ENCODE measurements at regions not wholly inside any gene's neighbourhood (a gene's known extent, or its start where the extent isn't known, plus 50 kb on each side); places are given as distances from the start of the nearest gene placed in this dataset.

DNA sequence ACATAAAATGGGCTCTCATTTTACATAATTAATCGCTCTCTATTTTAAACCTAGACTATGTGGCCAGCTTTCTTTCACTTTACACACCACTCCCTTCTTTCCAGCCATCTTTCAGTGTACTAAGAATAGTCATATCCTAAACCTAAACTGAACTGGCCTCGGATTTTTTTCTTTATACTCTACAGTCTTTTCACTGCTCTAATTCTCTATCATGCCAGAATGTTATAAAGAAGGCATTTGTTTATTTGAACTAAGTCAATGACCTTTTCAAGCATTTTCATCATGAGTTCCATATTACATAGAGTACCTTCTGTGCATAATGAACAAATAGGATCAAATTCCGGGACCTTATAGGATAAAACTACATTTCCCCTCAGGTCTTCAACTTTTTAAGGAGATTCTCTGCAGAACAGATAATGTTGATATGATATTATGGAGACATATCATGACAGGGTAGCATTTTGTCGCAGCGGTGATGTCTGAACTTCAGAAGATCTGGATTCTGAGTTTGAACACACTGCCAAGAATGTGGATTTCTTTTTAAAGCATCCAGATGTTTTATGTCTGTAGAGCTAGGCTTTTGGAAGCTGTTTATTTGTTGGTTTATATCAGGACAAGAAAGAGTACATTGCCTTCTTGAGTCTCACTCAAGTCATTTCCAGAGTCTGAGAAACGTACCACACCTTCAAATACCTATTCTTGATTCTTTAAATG lies 1047.3 kb downstream of the MCTP2 start:
- no peak for DNase-seq (ENCODE audit: low spot score)
- in situ Hi-C loops (cut with HindIII; ENCODE audit: low sequenced_read_pairs): no loop called here

DNA sequence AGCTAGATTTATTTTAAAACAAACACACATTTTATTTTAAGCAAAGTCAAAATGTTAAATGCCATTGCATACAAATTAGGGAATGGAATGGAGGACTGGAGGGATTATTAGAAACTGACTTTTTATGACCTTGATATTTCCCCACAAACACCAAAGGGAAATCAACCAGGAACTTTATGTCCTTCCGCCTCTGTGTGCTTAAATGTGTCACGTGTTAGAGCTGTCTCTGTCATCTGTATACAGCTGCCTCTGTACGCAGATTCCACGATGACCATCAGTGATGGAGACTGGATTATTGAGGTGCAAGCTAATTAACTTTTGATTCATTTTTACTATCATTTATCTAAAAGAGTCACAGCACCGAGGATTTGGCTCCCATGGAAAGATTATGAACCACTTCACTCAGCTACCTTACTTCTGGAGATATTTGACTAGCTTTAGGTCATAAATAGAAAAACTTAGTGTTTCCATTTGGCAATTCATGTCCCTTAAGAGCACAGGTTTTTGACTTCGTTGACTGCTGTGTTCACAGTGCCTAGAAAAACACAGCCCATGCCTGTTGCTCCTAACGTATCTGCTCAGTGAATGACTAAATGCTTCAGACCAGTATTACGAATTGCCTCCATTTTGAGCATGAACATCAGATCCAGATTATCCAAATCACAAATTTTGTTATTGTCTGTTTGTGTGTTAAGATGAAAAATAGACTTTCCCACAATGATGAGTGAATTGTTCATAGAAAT lies 1048.1 kb downstream of the MCTP2 start:
- no peak for DNase-seq (ENCODE audit: low spot score)
- in situ Hi-C loops (cut with HindIII; ENCODE audit: low sequenced_read_pairs): no loop called here

DNA sequence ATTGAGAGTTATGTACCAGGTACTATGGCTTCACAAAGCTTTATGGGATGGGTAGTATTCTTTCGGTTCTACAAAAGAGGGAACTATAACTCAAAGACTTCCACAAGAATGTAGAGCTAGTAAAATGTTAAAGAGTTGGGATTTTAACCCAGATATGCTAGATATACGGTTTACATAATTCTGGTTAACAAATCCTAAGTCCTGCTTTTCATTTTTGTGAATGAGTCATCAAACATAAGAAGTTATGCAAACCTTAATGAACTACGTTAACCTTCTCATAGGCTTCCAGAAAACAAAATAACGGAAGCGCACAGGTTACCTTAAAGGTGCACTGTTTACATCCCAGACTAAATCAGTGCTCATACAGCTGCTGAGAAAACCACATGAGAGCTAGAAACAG lies 1049.3 kb downstream of the MCTP2 start:
- in situ Hi-C loops (cut with HindIII; ENCODE audit: low sequenced_read_pairs): no loop called here
- DNase-seq (ENCODE audit: low spot score): no peak

DNA sequence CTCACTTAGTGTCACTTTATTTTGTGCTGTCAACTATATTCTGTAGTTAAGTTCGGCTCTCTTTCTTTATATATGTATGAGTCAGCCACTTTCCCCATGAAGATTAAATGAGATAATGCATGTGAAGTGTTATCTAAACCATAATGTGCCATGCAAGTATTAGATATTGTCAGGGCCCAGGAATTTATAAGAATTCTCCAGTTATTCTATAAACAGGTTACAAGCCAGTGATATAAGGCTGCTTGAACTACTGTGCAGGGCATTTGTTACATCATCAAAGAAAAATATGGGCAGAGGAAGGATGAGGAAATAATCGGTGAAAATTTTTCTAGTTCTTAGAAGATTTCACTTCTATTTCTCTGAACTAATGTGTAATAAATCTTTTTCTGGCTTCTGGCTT lies 1049.0 kb upstream of the NR2F2 start:
- in situ Hi-C loops (cut with HindIII; ENCODE audit: low sequenced_read_pairs): no loop called here
- DNase-seq (ENCODE audit: low spot score): no peak

- in situ Hi-C loops (cut with HindIII; ENCODE audit: low sequenced_read_pairs): no loop called here
- no peak for DNase-seq (ENCODE audit: low spot score)
These were observed 1046.0 kb upstream of the NR2F2 start for GRCh38 chr15:95284492-95284891.

DNA sequence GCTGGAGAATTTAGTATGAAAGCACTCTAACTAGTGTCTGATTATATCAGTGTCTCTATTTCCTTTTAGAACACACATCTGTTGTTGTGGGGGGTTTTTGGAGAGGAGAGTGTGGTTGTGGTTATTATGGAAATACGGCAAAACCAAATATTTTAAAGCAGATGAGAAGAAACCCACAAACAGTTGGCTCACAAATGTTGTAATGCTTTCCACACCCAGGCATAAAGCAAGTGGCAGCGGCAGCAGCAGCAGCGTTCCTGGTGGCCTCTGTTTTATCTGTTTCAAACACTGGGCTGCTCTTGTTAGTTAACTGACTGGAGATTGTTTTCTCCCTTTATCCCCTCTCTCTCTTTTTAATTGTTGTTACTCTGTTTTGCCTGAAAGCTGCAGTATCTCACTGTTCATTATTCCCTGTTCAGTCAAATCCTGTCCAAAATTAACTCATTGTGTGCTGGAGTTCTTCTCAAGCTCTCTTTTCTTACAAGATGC lies 1045.5 kb upstream of the NR2F2 start:
- DNase-seq (ENCODE audit: low spot score): no peak
- in situ Hi-C loops (cut with HindIII; ENCODE audit: low sequenced_read_pairs): no loop called here

DNA sequence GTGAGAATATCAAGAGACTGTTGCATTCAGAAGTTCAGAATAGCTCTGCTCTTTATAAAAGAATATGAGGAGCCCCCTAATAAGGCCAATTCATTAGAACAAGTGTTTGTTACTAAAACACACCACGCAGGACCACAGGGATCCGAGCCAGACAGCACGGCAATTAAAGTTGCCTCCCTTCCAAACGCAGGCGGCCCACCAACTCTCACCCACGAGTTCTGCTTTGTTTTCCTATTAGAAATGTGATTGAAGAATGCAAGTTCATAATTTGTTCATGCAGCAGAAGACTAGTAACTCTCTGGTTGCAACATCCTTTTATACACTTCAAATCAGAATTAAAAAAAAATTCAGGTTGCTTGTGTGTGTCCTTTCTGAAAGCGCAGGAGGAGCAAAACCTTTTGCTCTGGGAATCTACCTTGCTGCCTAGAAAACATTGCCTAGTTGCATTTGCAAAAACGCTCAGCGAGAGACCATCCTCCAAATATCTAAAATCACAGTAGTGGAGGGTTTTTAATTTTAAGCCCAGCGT lies 1044.1 kb upstream of the NR2F2 start:
- DNase-seq (ENCODE audit: low spot score): no peak
- in situ Hi-C loops (cut with HindIII; ENCODE audit: low sequenced_read_pairs): no loop called here

DNA sequence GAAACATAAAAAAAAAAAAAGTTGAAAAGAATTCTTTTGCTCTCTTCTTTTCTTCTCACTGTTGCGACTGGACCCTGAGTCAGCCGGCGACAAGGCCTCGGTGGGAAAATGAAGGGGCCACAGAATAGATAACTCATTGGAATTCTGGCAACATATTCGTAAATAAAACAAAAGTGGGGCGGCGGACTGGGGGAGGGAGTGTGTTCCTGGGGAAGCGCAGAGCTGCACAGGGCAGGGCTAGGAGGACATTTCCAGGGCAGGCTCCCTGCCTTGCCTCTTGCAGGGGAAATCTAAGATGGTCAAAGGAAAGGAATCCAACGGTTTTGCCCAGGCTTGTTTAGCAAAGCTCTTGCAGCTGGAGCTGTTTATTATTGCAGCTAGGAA lies 1042.8 kb upstream of the NR2F2 start:
- in situ Hi-C loops (cut with HindIII; ENCODE audit: low sequenced_read_pairs): no loop called here
- DNase-seq (ENCODE audit: low spot score): no peak

- in situ Hi-C loops (cut with HindIII; ENCODE audit: low sequenced_read_pairs): no loop called here
These were observed 1041.9 kb upstream of the NR2F2 start for GRCh38 chr15:95288626-95289025.

DNA sequence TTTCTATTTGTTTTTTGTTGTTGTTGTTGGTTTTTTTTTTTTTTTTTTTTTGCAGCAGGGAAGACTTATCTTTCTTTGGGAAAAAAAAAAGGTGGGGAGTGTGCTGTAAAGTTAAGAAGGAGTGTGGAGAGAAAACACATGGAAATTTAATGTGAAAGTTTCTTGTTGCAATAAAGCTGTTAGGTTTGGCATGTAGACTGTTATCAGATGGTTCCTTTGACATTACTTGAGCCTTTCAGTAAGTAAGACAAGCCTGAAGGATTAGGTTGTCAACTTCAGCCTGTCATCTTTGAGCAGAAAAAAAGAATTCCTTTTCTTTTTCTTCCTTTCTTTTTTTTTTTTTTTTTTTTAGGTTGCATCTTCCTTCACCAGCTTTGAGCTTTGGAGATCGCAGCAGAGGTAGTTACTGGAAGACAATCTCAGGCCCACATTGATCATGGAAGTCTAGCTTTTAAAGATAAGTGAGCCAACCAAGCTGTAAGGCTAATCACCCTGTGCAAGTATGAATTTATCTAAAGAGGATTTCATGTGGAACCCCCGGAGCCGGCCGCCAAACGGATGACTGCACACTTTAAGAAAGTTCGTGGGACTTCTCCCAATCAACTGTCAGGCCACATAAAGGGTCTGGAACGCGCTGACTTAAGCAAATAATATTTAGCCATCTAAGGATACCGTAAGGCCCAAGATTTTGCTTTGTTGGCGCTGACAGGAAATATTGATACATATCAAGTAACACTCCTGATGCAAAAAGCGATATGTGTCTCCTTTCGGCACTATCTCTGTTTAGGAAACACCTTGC lies 1040.1 kb upstream of the NR2F2 start:
- in situ Hi-C loops (cut with HindIII; ENCODE audit: low sequenced_read_pairs): no loop called here
- no peak for DNase-seq (ENCODE audit: low spot score)

More at GRCh38 chr15:95288626-95289025, 1041.9 kb upstream of the NR2F2 start:
- DNase-seq (ENCODE audit: low spot score): no peak

- in situ Hi-C loops (cut with HindIII; ENCODE audit: low sequenced_read_pairs): no loop called here
- peak; percentile 42 for DNase-seq (ENCODE audit: low spot score)
These were observed 1038.5 kb upstream of the NR2F2 start for GRCh38 chr15:95291898-95292472.

- no peak for DNase-seq (ENCODE audit: low spot score)
- in situ Hi-C loops (cut with HindIII; ENCODE audit: low sequenced_read_pairs): no loop called here
These were observed 1037.6 kb upstream of the NR2F2 start for GRCh38 chr15:95292785-95293450.

DNA sequence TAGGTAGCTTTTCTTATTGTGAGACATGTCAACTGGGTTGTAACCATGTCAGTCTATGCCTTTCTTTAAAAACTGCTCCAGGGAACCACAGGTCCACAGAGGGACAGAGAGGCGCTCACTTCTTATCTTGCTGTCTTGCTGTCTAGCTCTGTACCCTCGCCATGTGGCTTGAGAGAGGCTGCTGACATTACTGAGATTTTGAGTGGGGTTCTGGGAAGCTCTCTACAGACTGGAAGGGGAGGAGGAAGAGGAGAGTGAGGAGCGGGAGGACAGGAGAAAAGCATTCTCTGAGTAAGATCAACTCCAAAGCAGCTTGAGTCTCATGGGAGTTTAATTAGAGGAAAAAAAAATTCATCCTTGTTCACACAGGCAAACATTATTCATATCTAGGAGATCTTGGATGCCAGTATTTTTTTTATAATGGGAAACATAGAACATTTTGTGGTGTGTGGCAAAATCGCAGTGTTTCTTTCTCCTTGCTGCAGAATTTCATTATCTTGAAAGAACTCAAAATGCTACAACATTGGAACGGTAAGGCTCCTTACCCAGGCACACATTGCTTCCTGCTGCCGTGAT lies 1037.0 kb upstream of the NR2F2 start:
- in situ Hi-C loops (cut with HindIII; ENCODE audit: low sequenced_read_pairs): no loop called here

DNA sequence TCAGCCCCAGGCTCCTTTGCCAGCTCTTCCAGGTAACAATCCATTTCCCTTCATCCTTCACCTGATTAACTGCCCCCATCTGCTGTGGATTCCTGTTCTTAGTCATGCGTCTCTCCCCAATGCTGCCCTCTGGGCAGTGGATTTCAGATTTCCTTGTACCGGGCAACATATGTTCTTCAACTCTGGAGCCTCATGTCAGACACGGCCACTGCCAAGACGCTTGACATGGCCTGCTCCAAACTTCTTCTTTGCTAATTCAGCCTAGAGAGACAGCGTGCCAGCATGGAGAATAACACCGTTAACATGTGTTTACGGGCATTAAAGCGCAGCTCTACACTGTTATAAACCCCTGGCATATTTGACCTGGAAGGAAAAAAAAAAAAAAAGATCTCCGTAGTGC lies 1035.1 kb upstream of the NR2F2 start:
- in situ Hi-C loops (cut with HindIII; ENCODE audit: low sequenced_read_pairs): no loop called here
- no peak for DNase-seq (ENCODE audit: low spot score)

More for the DNA sequence above, 1037.0 kb upstream of the NR2F2 start:
- no peak for DNase-seq (ENCODE audit: low spot score)

DNA sequence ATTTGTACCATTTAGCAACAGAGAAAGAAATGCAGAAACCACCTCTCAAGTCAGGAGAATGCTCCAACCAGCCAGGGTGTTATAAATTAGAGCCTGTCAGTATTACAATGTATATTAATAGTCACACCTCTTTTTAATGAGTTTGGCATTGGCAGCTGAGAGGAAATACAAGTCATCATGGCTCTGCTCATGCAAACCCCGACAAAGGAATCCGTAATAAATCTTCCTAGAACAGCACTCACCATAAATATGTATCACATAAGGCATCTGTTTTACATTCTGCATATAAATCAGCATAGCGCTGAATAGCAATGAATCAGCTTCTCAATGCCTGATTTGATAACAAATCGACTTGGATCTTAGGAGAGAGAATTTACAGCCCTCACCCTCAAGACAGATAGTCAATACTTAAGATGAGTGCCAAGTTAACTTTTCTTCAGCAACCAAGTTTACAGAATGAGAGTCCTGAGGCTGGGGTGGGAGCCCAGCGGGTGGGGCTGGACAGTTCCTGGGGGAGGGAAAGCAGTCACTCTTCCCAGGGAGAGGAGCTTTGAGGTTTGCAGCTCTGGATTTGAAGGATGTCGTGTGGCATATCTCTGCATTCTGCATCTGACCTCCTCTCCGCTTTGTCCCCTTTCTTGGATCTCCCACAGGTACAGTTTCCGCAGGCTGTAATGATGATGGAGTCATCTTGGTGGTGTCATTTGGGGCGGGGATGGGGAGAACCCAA lies 1034.4 kb upstream of the NR2F2 start:
- no peak for DNase-seq (ENCODE audit: low spot score)
- in situ Hi-C loops (cut with HindIII; ENCODE audit: low sequenced_read_pairs): no loop called here

DNA sequence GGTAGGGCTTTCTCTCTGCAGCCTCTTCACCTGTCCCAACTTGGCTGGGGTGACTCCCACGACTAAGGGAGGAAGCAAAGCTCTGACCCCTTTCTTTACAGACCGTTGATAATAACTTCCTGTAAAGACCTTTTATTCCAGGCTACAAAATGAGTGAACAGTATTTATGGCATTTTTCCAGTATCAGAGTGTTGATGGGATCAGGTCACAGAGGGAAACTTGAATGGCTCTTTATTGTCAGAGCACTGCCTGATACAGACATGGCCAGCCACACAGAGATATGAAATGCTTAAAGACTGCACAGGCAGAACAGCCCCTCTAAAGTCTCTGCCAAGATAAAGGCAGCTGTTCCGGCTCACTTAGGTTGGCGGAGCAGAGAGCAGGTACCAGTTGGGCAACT lies 1033.9 kb upstream of the NR2F2 start:
- DNase-seq (ENCODE audit: low spot score): no peak
- in situ Hi-C loops (cut with HindIII; ENCODE audit: low sequenced_read_pairs): no loop called here

- in situ Hi-C loops (cut with HindIII; ENCODE audit: low sequenced_read_pairs): no loop called here
These were observed 1031.8 kb upstream of the NR2F2 start for GRCh38 chr15:95298729-95299128.

DNA sequence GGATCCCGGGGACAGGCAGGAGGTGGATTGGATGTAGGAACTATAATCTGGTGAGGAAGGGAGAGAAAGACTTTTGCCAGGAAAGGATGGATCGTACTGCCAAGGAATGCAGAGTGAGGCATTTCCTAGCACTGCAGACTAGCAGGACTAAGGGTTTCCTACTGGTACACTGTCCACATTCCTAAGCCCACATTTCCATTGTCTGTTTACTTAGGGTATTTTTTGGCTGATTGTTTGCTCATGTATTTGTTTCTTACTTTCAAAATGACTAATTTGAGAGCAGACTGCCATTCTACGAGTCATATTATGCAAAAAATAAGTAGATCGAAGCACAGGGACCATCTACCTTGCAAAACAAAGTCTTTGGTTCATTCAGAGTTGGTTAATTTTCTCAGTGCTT lies 1029.5 kb upstream of the NR2F2 start:
- no peak for DNase-seq (ENCODE audit: low spot score)
- in situ Hi-C loops (cut with HindIII; ENCODE audit: low sequenced_read_pairs): no loop called here

More at GRCh38 chr15:95298729-95299128, 1031.8 kb upstream of the NR2F2 start:
- no peak for DNase-seq (ENCODE audit: low spot score)

Data from G401 (cell line).